OCI-LY7 (cell line): ENCODE measurements at regions not wholly inside any gene's neighbourhood (a gene's known extent, or its start where the extent isn't known, plus 50 kb on each side); places are given as distances from the start of the nearest gene placed in this dataset.

ENCODE experiments used
- CTCF ChIP-seq: fragments of 200-600 bp; sonication (generic); conservative IDR thresholded peaks from 2 replicates; pipeline ENCODE4 v1.5.1; 2014; ENCODE audit warnings: mild to moderate bottlenecking, antibody characterized with exemption, low read length, moderate library complexity, mixed read lengths
- EZH2phosphoT487 ChIP-seq: fragments of 200-600 bp; sonication (generic); IDR thresholded peaks from 2 replicates; pipeline ENCODE4 v1.6.1; 2018; ENCODE audit warnings: low read depth, borderline replicate concordance, mild to moderate bottlenecking, mixed run types, antibody characterized with exemption, low read length, moderate library complexity, mixed read lengths

- TF ChIP-seq CTCF (no peak), EZH2phosphoT487 (no peak)
Measured at GRCh38 chr18:59760212-59760611, 63.0 kb upstream of the CCBE1 start.
